Neural crest cell (in vitro differentiated cells): ENCODE measurements at regions not wholly inside any gene's neighbourhood (a gene's known extent, or its start where the extent isn't known, plus 50 kb on each side); places are given as distances from the start of the nearest gene placed in this dataset.
"Not testable (repeated sequence)": the region's sequence is repeated elsewhere in the genome, so short reads cannot be mapped to it uniquely, and the experiment has no call there.

Experiments used
- DNase-seq: peaks from one replicate; pipeline ENCODE4 v3.0.0; 2021; ENCODE audit warnings: low read depth, mixed read lengths, low spot score
- H3K27ac Mint-ChIP-seq: one replicate; pipeline ENCODE4 v1.8.0; 2021; ENCODE audit warnings: mild to moderate bottlenecking, mixed read lengths; ENCODE audit not compliant: unreplicated experiment
- H3K27me3 Mint-ChIP-seq: 2 replicates; pipeline ENCODE4 v1.8.0; 2021; ENCODE audit warnings: low read depth, mild to moderate bottlenecking, mixed read lengths
- H3K36me3 Mint-ChIP-seq: 2 replicates; pipeline ENCODE4 v1.8.0; 2021; ENCODE audit warnings: low read depth, mild to moderate bottlenecking, mixed read lengths
- H3K4me1 Mint-ChIP-seq: 2 replicates; pipeline ENCODE4 v1.8.0; 2021; ENCODE audit warnings: mixed read lengths
- H3K4me3 Mint-ChIP-seq: one replicate; pipeline ENCODE4 v1.8.0; 2021; ENCODE audit warnings: mild to moderate bottlenecking, mixed read lengths
- H3K9me3 Mint-ChIP-seq: 2 replicates; pipeline ENCODE4 v1.8.0; 2021; ENCODE audit warnings: mixed read lengths
- CTCF ChIP-seq: fragments of 200-600 bp; sonication (generic); conservative IDR thresholded peaks from 2 replicates; pipeline ENCODE4 v1.5.0; 2021; ENCODE audit warnings: antibody characterized with exemption, mild to moderate bottlenecking

GRCh38 chr7:91713669-91714068 is 166.8 kb downstream of the MTERF1 start:
- DNase-seq, result no peak
- Mint-ChIP-seq H3K4me3 (no peak overlapping the region), H3K27ac (no peak overlapping the region), H3K27me3 (peaks cover 2% of the 10 kb centered on the region), H3K4me1 (no peaks in the 10 kb centered on the region), H3K36me3 (peaks cover 3% of the 10 kb centered on the region), H3K9me3 (peaks cover 8% of the 10 kb centered on the region)
- TF ChIP-seq CTCF, result no peak

DNA sequence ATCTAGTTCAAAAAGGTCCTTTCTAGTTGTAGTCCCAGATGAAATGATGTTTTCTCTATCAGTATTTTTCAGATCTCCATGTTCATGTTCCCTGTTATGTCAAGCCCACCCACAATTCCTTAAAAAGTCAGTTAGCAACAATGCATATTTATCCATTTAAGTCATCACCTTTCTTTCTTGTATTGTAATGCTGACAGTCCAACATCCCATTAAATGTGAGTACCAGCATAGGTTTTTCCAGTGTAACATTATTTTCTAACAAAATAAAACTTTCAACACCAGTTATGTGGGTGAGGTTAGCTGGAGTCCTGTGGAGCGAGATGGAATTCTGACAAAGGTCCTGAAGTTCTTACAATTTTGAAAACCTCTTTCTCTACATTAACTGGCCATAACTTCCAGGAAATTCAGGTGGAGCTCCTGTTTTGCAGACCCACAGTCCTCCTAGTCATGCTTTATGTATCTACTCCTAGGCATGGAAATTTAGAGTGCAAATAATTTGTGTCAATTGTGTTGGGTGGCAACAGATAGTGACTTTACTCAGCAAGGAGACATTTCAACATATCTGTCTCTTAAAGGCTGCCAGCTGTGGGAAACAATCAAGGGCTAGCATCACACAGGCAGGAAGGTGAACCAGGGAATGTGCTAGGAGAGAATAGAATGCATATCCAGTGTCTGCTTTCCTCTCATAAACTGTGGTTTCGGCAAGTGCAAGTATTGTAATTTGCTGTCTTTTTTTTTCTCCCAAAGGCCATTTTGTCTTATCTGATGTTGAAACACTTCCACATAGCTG is 162.6 kb downstream of the MTERF1 start:
- Mint-ChIP-seq H3K36me3 (no peaks in the 10 kb centered on the region), H3K9me3 (peaks cover 9% of the 10 kb centered on the region), H3K4me3 (no peak overlapping the region), H3K4me1 (no peaks in the 10 kb centered on the region), H3K27me3 (no peaks in the 10 kb centered on the region), H3K27ac (no peak overlapping the region)
- no peak for DNase-seq
- no peak for TF ChIP-seq CTCF

DNA sequence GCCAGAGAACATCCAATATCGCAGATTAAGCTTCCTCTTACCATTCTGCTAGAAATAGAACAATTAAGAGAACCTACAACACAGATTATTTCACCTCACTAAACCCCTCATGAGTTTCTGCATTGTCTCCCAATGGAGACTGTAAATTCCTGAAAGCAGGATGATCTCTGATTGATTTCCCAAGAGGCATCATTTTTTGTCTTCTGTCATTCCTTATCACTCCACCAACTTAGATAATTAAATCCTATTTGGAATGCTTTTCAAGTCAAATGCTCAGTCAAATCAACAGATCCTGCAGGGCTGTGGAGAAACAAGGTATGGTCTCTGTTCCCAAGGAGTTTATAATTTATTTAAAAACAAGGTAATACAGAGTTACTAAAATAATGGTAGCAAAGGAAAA is 161.5 kb downstream of the MTERF1 start:
- H3K4me1 Mint-ChIP-seq, result no peaks in the 10 kb centered on the region
- peaks cover 13% of the 10 kb centered on the region for H3K9me3 Mint-ChIP-seq
- DNase-seq, result no peak
- no peaks in the 10 kb centered on the region for H3K27me3 Mint-ChIP-seq
- H3K36me3 Mint-ChIP-seq, result no peaks in the 10 kb centered on the region
- no peak overlapping the region for H3K27ac Mint-ChIP-seq
- no peak overlapping the region for H3K4me3 Mint-ChIP-seq
- TF ChIP-seq CTCF, result no peak

DNA sequence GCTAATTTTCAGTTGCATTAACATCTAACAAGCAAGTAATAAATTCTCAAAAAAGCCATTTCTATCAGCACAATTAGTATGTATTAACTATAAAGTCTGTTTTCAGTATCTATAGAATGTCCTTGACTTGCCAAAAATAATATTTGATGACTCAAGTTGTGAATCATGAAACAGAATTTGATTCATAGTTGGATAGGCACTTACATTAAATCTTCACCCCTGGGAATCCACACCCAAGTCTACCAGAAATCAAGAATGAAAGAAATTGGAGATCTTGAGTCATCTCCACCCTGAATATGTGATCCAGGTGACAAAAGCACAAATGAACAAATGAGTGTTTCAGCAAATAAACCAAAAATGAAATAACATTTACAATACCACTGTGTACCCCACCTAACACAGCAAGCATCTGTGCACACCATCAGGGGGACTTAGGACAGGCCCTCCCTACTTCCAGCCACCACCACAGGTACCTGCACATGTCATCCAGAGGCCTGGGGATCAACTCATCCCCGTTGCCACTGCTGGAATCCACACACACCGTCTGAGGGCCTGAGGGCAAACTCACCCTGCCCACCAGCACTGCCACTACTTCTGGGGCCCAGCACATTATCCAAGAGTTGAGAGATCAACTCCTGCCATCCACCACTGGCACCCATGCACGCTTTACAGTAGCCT is 160.1 kb downstream of the MTERF1 start:
- Mint-ChIP-seq H3K4me3 (no peak overlapping the region), H3K27me3 (no peaks in the 10 kb centered on the region), H3K36me3 (no peaks in the 10 kb centered on the region), H3K27ac (no peak overlapping the region), H3K9me3 (peaks cover 17% of the 10 kb centered on the region), H3K4me1 (no peaks in the 10 kb centered on the region)
- DNase-seq, result no peak
- TF ChIP-seq CTCF, result no peak

DNA sequence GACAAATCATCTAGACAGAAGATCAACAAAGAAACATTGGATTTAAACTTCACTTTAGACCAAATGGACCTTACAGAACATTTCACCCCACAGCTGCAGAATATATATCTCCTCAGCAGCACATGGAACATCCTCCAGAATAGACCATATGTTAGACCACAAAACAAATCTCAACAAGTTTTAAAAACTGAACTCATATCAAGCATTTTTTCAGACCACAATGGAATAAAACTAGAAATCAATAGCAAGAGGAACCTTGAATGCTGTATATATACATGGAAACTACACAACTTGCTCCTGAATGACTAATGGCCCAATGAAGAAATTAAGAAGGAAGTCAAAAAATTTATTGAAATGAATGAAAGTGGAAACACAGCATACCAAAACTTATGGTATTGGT is 157.7 kb downstream of the MTERF1 start:
- no peak overlapping the region for H3K4me3 Mint-ChIP-seq
- no peaks in the 10 kb centered on the region for H3K27me3 Mint-ChIP-seq

DNA sequence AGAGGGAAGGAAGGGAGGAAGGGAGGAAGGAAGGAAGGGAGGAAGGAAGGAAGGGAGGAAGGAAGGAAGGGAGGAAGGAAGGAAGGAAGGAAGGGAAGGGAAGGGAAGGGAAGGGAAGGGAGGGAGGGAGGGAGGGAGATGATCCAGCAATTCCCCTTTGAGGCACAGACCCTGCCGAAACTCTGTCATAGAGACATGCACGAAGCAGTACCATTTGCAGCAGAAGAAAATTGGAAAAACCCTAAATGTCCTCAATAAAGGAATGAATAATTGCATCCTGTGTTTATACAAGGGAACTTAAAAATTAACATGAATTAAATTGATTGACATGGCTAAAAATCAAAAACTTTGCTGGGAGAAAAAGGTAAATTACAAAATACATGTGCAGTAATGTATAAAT is 151.5 kb downstream of the MTERF1 start:
- H3K4me1 Mint-ChIP-seq, DNase-seq, H3K27me3 Mint-ChIP-seq, H3K4me3 Mint-ChIP-seq, H3K27ac Mint-ChIP-seq, H3K9me3 Mint-ChIP-seq, H3K36me3 Mint-ChIP-seq: not testable (repeated sequence)

More for the DNA sequence above, 157.7 kb downstream of the MTERF1 start:
- no peak for TF ChIP-seq CTCF
- Mint-ChIP-seq H3K36me3 (no peaks in the 10 kb centered on the region), H3K9me3 (peaks cover 18% of the 10 kb centered on the region), H3K4me1 (no peaks in the 10 kb centered on the region), H3K27ac (no peak overlapping the region)
- no peak for DNase-seq
